H1 (cell line): ENCODE measurements at regions not wholly inside any gene's neighbourhood (a gene's known extent, or its start where the extent isn't known, plus 50 kb on each side); places are given as distances from the start of the nearest gene placed in this dataset.

Experiments used
- ATF3 ChIP-seq: IDR thresholded peaks from 2 replicates; pipeline ENCODE4 v1.6.1; 2011; ENCODE audit warnings: low read depth, mild to moderate bottlenecking, low read length; ENCODE audit not compliant: insufficient read depth
- CEBPB ChIP-seq: IDR thresholded peaks from 2 replicates; pipeline ENCODE4 v1.6.1; 2012; ENCODE audit warnings: low read depth, low read length
- POLR2A ChIP-seq, 2 experiments: IDR thresholded peaks; 1 replicate in 1 of 2; 2 replicates in 1 of 2; pipeline ENCODE4 v1.6.1; 2011; ENCODE audit warnings: low read depth in 2 of 2, low read length in 2 of 2, mild to moderate bottlenecking in 2 of 2; ENCODE audit errors: control extremely low read depth in 1 of 2
- TF ChIP-seq, protein P1 (sequence below), 3 experiments: IDR thresholded peaks; 1 replicate in 2 of 3; 2 replicates in 1 of 3; pipeline versions ENCODE4 v1.5.1 to v1.6.1; 2011; ENCODE audit warnings: low read length in 3 of 3, mild to moderate bottlenecking in 3 of 3, inconsistent platforms in 2 of 3, low read depth in 1 of 3, moderate library complexity in 1 of 3; ENCODE audit not compliant: insufficient read depth in 1 of 3; ENCODE audit errors: control extremely low read depth in 1 of 3

DNA sequence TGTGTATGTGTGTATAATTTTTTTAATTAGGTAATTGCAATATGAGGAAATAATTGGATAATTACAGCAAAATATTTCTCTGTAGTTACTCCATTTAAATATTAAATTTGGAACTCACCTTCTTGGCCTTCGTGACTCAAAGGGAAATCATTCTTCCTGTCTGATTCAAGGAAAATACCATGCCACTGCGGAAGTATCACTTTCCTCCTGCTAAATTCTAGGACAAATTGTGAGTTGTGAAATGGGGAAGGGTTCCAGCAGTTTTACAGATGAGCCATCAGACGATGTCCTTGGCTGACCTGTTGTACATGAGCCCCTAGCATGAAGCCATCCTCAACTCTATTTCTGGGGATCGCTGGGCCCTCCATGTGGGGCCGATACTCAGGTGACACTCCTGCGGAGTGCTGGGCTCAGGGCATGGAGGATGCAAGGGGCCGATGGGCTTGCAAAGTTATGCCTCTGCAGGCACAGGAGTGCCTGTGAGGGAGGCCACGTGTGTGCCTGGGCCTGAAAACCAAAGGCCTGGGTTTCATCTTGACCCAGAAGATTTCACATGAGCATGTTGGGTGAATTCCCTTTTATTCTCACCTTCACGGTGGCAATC is 179.6 kb upstream of the TCERG1L start:
- no peak for TF ChIP-seq POLR2A (IDR thresholded peaks at IDR 0.05; ENCODE audit: control extremely low read depth in 1 of 2, low read depth in 2 of 2, low read length in 2 of 2)
- TF ChIP-seq CEBPB, result no peak
- TF ChIP-seq, protein P1, sequence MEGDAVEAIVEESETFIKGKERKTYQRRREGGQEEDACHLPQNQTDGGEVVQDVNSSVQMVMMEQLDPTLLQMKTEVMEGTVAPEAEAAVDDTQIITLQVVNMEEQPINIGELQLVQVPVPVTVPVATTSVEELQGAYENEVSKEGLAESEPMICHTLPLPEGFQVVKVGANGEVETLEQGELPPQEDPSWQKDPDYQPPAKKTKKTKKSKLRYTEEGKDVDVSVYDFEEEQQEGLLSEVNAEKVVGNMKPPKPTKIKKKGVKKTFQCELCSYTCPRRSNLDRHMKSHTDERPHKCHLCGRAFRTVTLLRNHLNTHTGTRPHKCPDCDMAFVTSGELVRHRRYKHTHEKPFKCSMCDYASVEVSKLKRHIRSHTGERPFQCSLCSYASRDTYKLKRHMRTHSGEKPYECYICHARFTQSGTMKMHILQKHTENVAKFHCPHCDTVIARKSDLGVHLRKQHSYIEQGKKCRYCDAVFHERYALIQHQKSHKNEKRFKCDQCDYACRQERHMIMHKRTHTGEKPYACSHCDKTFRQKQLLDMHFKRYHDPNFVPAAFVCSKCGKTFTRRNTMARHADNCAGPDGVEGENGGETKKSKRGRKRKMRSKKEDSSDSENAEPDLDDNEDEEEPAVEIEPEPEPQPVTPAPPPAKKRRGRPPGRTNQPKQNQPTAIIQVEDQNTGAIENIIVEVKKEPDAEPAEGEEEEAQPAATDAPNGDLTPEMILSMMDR (IDR thresholded peaks at IDR 0.05; ENCODE audit: control extremely low read depth in 1 of 3, insufficient read depth in 1 of 3, low read depth in 1 of 3, low read length in 3 of 3), result no peak
- TF ChIP-seq ATF3, result no peak
